ENCODE measurements at regions not wholly inside any gene's neighbourhood (a gene's known extent, or its start where the extent isn't known, plus 50 kb on each side); places are given as distances from the start of the nearest gene placed in this dataset.

DNA sequence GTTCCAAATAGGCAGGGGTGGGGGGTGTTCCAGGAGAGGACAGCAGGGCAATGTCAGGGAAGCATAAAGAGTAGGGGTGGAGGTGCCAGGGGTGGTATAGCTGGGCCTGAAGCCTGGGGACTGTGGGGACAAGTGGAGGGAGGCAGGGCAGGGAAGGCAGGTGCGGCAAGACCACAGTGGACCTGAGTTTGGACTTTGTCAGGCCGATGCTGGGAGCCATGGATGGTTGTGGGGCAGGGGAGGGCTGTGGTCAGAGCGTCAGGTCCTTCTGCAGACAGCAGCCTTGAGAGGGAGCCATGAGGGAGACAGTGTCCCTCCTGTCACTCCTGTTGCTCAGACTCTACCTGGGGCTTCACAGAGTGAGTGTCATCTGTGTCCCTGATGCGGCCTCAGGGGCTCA, 320.3 kb downstream of the PTPRU start:
- ATAC-seq (no peak), DNase-seq (no peak)
- Histone ChIP-seq H3K27ac (no peak overlapping the region), H3K4me1 (no peaks in the 10 kb centered on the region), H3K4me3 (no peak overlapping the region), H3K27me3 (no peaks in the 10 kb centered on the region), H3K36me3 (no peaks in the 10 kb centered on the region), H3K9me3 (no peaks in the 10 kb centered on the region)
- TF ChIP-seq, protein P1, sequence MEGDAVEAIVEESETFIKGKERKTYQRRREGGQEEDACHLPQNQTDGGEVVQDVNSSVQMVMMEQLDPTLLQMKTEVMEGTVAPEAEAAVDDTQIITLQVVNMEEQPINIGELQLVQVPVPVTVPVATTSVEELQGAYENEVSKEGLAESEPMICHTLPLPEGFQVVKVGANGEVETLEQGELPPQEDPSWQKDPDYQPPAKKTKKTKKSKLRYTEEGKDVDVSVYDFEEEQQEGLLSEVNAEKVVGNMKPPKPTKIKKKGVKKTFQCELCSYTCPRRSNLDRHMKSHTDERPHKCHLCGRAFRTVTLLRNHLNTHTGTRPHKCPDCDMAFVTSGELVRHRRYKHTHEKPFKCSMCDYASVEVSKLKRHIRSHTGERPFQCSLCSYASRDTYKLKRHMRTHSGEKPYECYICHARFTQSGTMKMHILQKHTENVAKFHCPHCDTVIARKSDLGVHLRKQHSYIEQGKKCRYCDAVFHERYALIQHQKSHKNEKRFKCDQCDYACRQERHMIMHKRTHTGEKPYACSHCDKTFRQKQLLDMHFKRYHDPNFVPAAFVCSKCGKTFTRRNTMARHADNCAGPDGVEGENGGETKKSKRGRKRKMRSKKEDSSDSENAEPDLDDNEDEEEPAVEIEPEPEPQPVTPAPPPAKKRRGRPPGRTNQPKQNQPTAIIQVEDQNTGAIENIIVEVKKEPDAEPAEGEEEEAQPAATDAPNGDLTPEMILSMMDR (IDR thresholded peaks at IDR 0.05 in 4 of 5, conservative IDR thresholded peaks at IDR 0.05 in 1 of 5), result no peak
- TF ChIP-seq POLR2A (IDR thresholded peaks at IDR 0.05), result no peak
- intact Hi-C loops (cut with DNase I; ENCODE audit: low total_unique reads) (no loop called here), in situ Hi-C loops (cut with MboI; ENCODE audit: low sequenced_read_pairs in 4 of 4) (no loop called here)

DNA sequence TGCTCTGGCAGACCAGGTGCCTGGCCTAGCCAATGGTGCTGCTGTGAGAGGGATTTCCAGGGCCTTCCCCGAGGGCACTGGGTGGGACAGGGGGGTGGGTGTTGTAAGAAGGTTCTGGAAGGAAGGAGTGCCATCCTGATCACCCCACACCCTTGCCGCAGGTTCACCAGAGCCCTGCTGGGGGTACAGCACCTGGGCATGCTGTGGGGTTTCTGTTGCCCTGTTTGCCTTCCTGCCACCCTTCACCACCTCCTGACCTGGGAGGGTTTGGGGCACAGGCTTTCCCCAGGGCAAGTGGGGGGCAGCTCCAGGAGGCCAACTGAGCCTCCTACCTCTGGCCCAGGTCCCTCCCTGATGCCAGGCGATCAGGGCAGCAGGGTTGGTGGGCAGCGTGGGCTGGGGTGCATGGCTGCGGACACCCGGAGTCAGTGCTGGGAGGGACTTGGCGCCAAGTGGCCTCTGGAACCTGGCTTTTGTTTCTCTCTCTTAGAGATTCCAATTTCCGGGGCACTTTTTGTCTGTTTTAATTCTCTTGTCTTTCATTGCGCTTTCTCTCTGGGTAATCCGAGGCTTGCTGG, 318.8 kb downstream of the PTPRU start:
- Histone ChIP-seq H3K36me3 (no peaks in the 10 kb centered on the region), H3K27me3 (no peaks in the 10 kb centered on the region), H3K9me3 (no peaks in the 10 kb centered on the region), H3K27ac (no peak overlapping the region), H3K4me3 (no peak overlapping the region), H3K4me1 (no peaks in the 10 kb centered on the region)
- DNase-seq, result no peak
- intact Hi-C loops (cut with DNase I; ENCODE audit: low total_unique reads), result no loop called here
- TF ChIP-seq, protein P1 (IDR thresholded peaks at IDR 0.05 in 4 of 5, conservative IDR thresholded peaks at IDR 0.05 in 1 of 5), result no peak
- TF ChIP-seq POLR2A (IDR thresholded peaks at IDR 0.05), result no peak
- no peak for ATAC-seq
- in situ Hi-C loops (cut with MboI; ENCODE audit: low sequenced_read_pairs in 4 of 4), result no loop called here

- in situ Hi-C loops (cut with MboI; ENCODE audit: low sequenced_read_pairs in 4 of 4) (no loop called here), intact Hi-C loops (cut with DNase I; ENCODE audit: low total_unique reads) (no loop called here)
- no peaks in the 10 kb centered on the region for H3K36me3 ChIP-seq
- no peaks in the 10 kb centered on the region for H3K9me3 ChIP-seq
- TF ChIP-seq POLR2A (IDR thresholded peaks at IDR 0.05), result no peak
- TF ChIP-seq, protein P1 (IDR thresholded peaks at IDR 0.05 in 4 of 5, conservative IDR thresholded peaks at IDR 0.05 in 1 of 5), result no peak
- no peak for ATAC-seq
- no peaks in the 10 kb centered on the region for H3K27me3 ChIP-seq
- no peaks in the 10 kb centered on the region for H3K4me1 ChIP-seq
- no peak overlapping the region for H3K4me3 ChIP-seq
- H3K27ac ChIP-seq, result no peak overlapping the region
- no peak for DNase-seq
Measured at GRCh38 chr1:29554208-29554778, 318.0 kb downstream of the PTPRU start.

DNA sequence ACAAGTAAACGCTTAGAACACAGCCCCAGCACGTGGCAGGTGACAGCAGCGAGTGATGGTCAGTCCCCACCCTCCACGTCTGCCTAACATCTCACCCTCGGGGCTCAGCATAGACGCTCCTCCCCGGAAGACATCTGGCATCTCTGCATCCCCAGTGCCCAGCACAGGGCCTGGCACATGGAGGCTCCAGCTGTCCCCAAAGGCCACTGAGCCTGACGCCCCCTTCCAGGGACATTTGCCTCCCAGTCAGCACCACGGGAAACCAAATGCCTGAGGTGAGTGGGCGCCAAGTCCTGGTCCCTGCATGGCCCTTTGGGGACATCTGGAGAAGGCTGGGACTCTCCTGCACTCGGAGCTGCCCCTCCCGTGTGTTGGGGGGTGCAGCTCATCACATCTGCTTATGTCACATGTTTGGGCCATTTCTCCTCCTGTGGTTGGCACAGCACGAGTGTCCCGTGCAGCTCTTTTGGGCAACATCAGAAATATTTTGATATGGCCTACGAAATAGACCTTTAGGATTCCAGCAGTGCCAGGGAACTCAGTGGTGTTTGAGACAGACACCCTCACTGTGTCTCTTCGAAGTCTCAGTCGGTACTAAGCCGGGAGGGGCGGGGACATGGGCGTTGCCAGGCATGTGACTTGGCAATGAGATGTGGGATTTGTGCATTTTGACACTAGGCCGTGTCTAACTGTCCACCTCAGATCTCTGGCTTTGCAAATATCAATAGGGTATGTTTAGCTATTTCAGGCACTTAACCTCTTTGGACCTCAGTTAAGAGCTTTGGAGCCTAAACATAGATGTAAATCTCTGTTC, 315.0 kb downstream of the PTPRU start:
- in situ Hi-C loops (cut with MboI; ENCODE audit: low sequenced_read_pairs in 4 of 4) (no loop called here), intact Hi-C loops (cut with DNase I; ENCODE audit: low total_unique reads) (no loop called here)
- H3K36me3 ChIP-seq, result no peaks in the 10 kb centered on the region
- H3K27ac ChIP-seq, result no peak overlapping the region
- H3K27me3 ChIP-seq, result no peaks in the 10 kb centered on the region
- DNase-seq (no peak), ATAC-seq (no peak)
- H3K4me3 ChIP-seq, result no peak overlapping the region
- H3K4me1 ChIP-seq, result no peaks in the 10 kb centered on the region
- no peak for TF ChIP-seq POLR2A (IDR thresholded peaks at IDR 0.05)
- TF ChIP-seq, protein P1 (IDR thresholded peaks at IDR 0.05 in 4 of 5, conservative IDR thresholded peaks at IDR 0.05 in 1 of 5), result no peak
- no peaks in the 10 kb centered on the region for H3K9me3 ChIP-seq

Data from gastrocnemius medialis (tissue), 4 donors.